Naive thymus-derived CD4-positive, alpha-beta T cell (primary cell): ENCODE measurements at regions not wholly inside any gene's neighbourhood (a gene's known extent, or its start where the extent isn't known, plus 50 kb on each side); places are given as distances from the start of the nearest gene placed in this dataset.

Experiments used
- ATAC-seq: fragments of 150-1000 bp; cut with Tn5 transposase; 2 replicates; pipeline ENCODE4 v1.10.0; 2021; ENCODE audit warnings: mild to moderate bottlenecking, moderate library complexity
- CTCF ChIA-PET: fragments of 350-600 bp; sonication (Branson Sonifier 250); formaldehyde crosslinking; loops from one replicate; lab custom pipeline; 2021; ENCODE audit warnings: antibody characterized with exemption; lab: Charles Lee
- POLR2A ChIA-PET: fragments of 350-600 bp; sonication (Branson Sonifier 250); formaldehyde crosslinking; loops from one replicate; lab custom pipeline; 2021; ENCODE audit warnings: antibody characterized with exemption, inconsistent platforms; lab: Charles Lee
- DNase-seq, 9 donors: peaks; one replicate each; pipeline versions ENCODE4 v3.0.0 to v3.0.0-alpha.2; 2020 to 2022; ENCODE audit warnings: mixed read lengths in 1 of 9
- H3K27ac ChIP-seq: one replicate; pipeline ENCODE4 v1.7.0; 2013; ENCODE audit warnings: mild to moderate bottlenecking, low read depth, low read length, moderate library complexity
- H3K27me3 ChIP-seq, 2 donors: one replicate each; pipeline ENCODE4 v1.7.0; 2013; ENCODE audit warnings: low read length in 2 of 2, mild to moderate bottlenecking in 2 of 2, moderate library complexity in 2 of 2; ENCODE audit not compliant: control insufficient read depth in 2 of 2, insufficient read depth in 2 of 2
- H3K36me3 ChIP-seq, 3 experiments: 1 replicate in 2 of 3; 2 replicates in 1 of 3; pipeline ENCODE4 v1.7.0; 2013; ENCODE audit warnings: low read length in 3 of 3, mild to moderate bottlenecking in 3 of 3, moderate library complexity in 1 of 3; ENCODE audit not compliant: insufficient read depth in 3 of 3, control insufficient read depth in 2 of 3
- H3K4me1 ChIP-seq, 2 donors: one replicate each; pipeline ENCODE4 v1.7.0; 2013; ENCODE audit warnings: low read length in 2 of 2, mild to moderate bottlenecking in 2 of 2, moderate library complexity in 1 of 2; ENCODE audit not compliant: control insufficient read depth in 2 of 2, insufficient read depth in 2 of 2
- H3K4me3 ChIP-seq: 2 replicates; pipeline ENCODE4 v1.7.0; 2013; ENCODE audit warnings: mild to moderate bottlenecking, low read length
- H3K9me3 ChIP-seq, 3 experiments: 1 replicate in 2 of 3; 2 replicates in 1 of 3; pipeline ENCODE4 v1.7.0; 2013; ENCODE audit warnings: low read length in 3 of 3; ENCODE audit not compliant: control insufficient read depth in 2 of 3
- H3K27ac Mint-ChIP-seq, 9 donors: one replicate each; pipeline ENCODE4 v1.8.0; 2020 to 2022; ENCODE audit warnings: mixed read lengths in 9 of 9, mild to moderate bottlenecking in 8 of 9, moderate library complexity in 5 of 9, inconsistent platforms in 2 of 9
- H3K27me3 Mint-ChIP-seq, 5 donors: one replicate each; pipeline ENCODE4 v1.8.0; 2021 to 2022; ENCODE audit warnings: mixed read lengths in 5 of 5, mild to moderate bottlenecking in 1 of 5
- H3K36me3 Mint-ChIP-seq, 5 donors: one replicate each; pipeline ENCODE4 v1.8.0; 2020 to 2022; ENCODE audit warnings: mixed read lengths in 5 of 5, mild to moderate bottlenecking in 3 of 5, inconsistent platforms in 1 of 5
- H3K4me1 Mint-ChIP-seq, 7 donors: one replicate each; pipeline ENCODE4 v1.8.0; 2020 to 2022; ENCODE audit warnings: mixed read lengths in 7 of 7, mild to moderate bottlenecking in 3 of 7, inconsistent platforms in 1 of 7
- H3K4me3 Mint-ChIP-seq, 10 donors: one replicate each; pipeline ENCODE4 v1.8.0; 2020 to 2022; ENCODE audit warnings: mild to moderate bottlenecking in 10 of 10, mixed read lengths in 10 of 10, moderate library complexity in 6 of 10, inconsistent platforms in 2 of 10
- H3K9me3 Mint-ChIP-seq, 11 donors: one replicate each; pipeline ENCODE4 v1.8.0; 2020 to 2022; ENCODE audit warnings: mixed read lengths in 11 of 11, mild to moderate bottlenecking in 4 of 11, inconsistent platforms in 1 of 11, moderate library complexity in 1 of 11
- intact Hi-C, 2 donors: fragments of 100-400 bp; cut with micrococcal nuclease; formaldehyde crosslinking; loops; one replicate each; pipeline ENCODE4 v1.15.1; 2023

DNA sequence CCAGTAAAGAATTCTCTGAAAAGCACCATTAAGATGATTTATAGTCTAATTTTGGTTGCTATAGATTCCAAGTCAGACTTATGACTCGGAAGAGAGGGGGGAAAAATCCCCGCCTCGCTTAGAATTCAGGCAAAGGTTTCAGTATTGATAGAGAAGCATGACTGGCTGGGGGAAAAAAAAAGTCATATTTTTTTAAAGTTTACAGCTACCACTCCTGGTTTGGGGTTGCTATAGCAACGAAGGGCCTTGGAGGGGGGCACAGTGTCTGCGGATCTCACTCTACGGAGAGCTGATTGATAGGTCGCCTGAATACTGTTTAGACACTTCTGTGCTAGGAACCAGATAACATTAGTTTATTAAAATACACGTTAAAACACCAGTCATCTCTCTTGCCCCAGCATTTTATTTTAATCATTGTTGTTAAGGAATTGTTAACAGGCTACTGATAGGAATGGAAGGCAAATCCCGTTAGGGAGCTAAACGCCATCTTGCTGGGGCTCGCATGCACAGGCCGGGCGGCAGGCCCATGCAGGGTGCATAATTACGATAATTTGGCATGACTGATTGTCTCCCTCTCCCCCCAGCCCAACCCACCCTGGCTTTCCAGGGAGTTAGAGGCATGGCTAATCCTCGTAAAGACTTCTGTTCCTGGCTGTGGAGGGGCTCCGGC lies 380.0 kb upstream of the XYLT1 start:
- no peak overlapping the region for H3K4me3 Mint-ChIP-seq
- Histone ChIP-seq H3K4me1 (no peaks in the 10 kb centered on the region), H3K36me3 (no peaks in the 10 kb centered on the region), H3K27ac (no peak overlapping the region), H3K27me3 (no peaks in the 10 kb centered on the region), H3K9me3 (no peaks in the 10 kb centered on the region), H3K4me3 (no peak overlapping the region)
- H3K27ac Mint-ChIP-seq = no peak overlapping the region
- ChIA-PET POLR2A (no interaction called here), CTCF (no interaction called here)
- intact Hi-C loops = no loop called here
- no peaks in the 10 kb centered on the region for H3K4me1 Mint-ChIP-seq
- ATAC-seq (no peak), DNase-seq (no peak)
- H3K36me3 Mint-ChIP-seq = no peaks in the 10 kb centered on the region
- H3K27me3 Mint-ChIP-seq = peaks cover 0 to 12% (median 5%) of the 10 kb centered on the region in 5 donors
- H3K9me3 Mint-ChIP-seq = peaks cover 2 to 10% (median 5%) of the 10 kb centered on the region in 11 donors

DNA sequence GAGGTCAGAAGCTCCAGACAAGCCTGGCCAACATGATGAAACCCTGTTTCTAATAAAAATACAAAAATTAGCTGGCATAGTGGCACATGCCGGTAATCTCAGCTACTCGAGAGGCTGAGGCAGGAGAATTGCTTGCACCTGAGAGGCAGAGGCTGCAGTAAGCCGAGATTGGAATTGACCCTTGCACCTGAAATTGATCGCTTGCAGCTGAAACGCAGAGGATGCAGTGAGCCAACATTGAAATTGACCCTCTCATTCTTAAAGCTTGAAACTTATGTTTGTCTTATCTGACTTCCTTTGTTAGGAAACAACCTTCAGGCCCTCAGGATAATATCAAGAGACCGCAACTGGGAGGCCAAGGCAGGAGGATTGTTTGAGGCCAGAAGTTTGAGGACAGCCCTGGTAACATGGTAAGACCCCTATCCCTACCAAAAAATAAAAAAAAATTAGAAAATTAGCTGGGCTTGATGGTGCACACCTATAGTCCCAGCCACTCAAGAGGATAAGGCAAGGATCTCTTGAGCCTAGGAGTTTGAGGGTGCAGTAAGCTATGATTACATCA lies 376.6 kb upstream of the XYLT1 start:
- POLR2A ChIA-PET = no interaction called here

DNA sequence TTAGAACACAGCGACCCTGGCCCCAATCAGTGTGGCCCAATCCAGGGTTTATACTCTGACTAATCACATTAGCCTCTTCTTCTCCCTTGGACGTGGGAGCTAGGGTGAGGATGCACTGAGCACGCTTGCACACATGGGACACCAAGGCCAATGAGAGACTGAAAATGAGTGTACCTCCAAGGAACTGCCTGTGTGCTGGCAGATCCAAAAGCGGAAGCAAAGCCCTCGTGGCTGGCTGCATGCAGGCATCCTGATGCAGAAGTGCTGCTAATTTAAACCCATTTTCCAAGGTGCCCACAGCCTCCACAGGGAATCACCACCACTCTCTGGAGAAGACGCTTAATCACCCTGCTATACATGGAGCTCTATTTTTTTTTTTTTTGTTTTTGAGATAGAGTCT lies 375.3 kb upstream of the XYLT1 start:
- no peak overlapping the region for H3K27ac Mint-ChIP-seq
- no peaks in the 10 kb centered on the region for H3K4me1 Mint-ChIP-seq
- H3K36me3 Mint-ChIP-seq = no peaks in the 10 kb centered on the region
- Histone ChIP-seq H3K27me3 (no peaks in the 10 kb centered on the region), H3K4me1 (no peaks in the 10 kb centered on the region), H3K27ac (no peak overlapping the region), H3K4me3 (no peak overlapping the region), H3K36me3 (no peaks in the 10 kb centered on the region), H3K9me3 (no peaks in the 10 kb centered on the region)
- ChIA-PET CTCF (no interaction called here), POLR2A (no interaction called here)
- ATAC-seq = no peak
- DNase-seq = no peak
- H3K9me3 Mint-ChIP-seq = peaks cover 0 to 8% (median 0%) of the 10 kb centered on the region in 11 donors
- intact Hi-C loops = no loop called here
- no peak overlapping the region for H3K4me3 Mint-ChIP-seq
- H3K27me3 Mint-ChIP-seq = peaks cover 0 to 9% (median 4%) of the 10 kb centered on the region in 5 donors

More for the DNA sequence above, 376.6 kb upstream of the XYLT1 start:
- Histone ChIP-seq H3K27me3 (no peaks in the 10 kb centered on the region), H3K4me3 (no peak overlapping the region), H3K27ac (no peak overlapping the region), H3K9me3 (no peaks in the 10 kb centered on the region), H3K36me3 (no peaks in the 10 kb centered on the region), H3K4me1 (no peaks in the 10 kb centered on the region)
- H3K36me3 Mint-ChIP-seq = no peaks in the 10 kb centered on the region
- peaks cover 0 to 3% (median 0%) of the 10 kb centered on the region in 11 donors for H3K9me3 Mint-ChIP-seq
- ATAC-seq (no peak), DNase-seq (no peak)
- no peak overlapping the region for H3K4me3 Mint-ChIP-seq
- CTCF ChIA-PET = no interaction called here
- peaks cover 0 to 6% (median 0%) of the 10 kb centered on the region in 5 donors for H3K27me3 Mint-ChIP-seq
- intact Hi-C loops = no loop called here
- H3K27ac Mint-ChIP-seq = no peak overlapping the region
- H3K4me1 Mint-ChIP-seq = no peaks in the 10 kb centered on the region

DNA sequence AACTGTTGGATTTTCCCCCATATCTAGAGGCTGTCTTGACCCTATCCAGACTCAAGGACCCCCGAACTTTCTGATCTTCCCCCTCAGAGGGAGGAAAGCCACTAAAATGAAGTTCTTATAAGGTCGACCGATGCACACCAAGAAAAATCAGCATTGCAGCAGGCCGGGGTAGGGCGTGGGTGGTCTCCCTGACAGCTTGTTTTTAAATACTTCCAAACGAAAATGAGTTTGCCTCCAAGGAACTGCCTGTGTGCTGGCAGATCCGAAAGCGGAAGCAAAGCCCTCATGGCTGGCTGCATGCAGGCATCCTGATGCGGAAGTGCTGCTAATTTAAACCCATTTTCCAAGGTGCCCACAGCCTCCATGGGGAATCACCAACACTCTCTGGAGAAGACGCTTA lies 374.3 kb upstream of the XYLT1 start:
- Histone ChIP-seq H3K27ac (no peak overlapping the region), H3K4me3 (no peak overlapping the region), H3K4me1 (no peaks in the 10 kb centered on the region), H3K27me3 (no peaks in the 10 kb centered on the region), H3K9me3 (no peaks in the 10 kb centered on the region), H3K36me3 (no peaks in the 10 kb centered on the region)
- DNase-seq (no peak), ATAC-seq (no peak)
- POLR2A ChIA-PET = no interaction called here
- Mint-ChIP-seq H3K27ac (no peak overlapping the region), H3K27me3 (peaks cover 0 to 9% (median 8%) of the 10 kb centered on the region in 5 donors), H3K9me3 (peaks cover 0 to 9% (median 0%) of the 10 kb centered on the region in 11 donors), H3K4me3 (no peak overlapping the region), H3K4me1 (no peaks in the 10 kb centered on the region), H3K36me3 (no peaks in the 10 kb centered on the region)
- CTCF ChIA-PET = no interaction called here
- intact Hi-C loops = no loop called here

DNA sequence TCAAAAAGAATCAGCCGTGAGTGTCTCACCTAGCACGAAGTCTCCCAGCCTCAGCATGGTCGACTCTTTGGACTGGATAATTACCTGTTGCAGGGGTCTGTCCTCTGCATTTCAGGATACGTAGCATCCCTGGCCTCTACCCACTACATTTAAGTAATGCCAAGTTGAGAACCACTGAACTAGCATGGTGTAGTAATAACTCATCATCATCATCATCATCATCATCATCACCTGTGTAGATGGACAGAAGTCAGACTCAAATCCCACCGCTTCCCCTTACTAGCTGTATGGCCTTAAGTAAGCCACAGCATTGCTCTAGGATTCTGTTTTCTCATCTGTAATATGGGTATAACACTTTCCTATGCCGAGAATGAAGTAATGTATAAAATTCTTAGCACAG lies 373.1 kb upstream of the XYLT1 start:
- Mint-ChIP-seq H3K27ac (no peak overlapping the region), H3K4me1 (no peaks in the 10 kb centered on the region), H3K4me3 (no peak overlapping the region), H3K27me3 (peaks cover 0 to 14% (median 10%) of the 10 kb centered on the region in 5 donors), H3K36me3 (peaks cover 0 to 2% (median 0%) of the 10 kb centered on the region in 5 donors), H3K9me3 (peaks cover 0 to 8% (median 0%) of the 10 kb centered on the region in 11 donors)
- Histone ChIP-seq H3K9me3 (no peaks in the 10 kb centered on the region), H3K36me3 (no peaks in the 10 kb centered on the region), H3K27ac (no peak overlapping the region), H3K4me1 (no peaks in the 10 kb centered on the region), H3K27me3 (no peaks in the 10 kb centered on the region), H3K4me3 (no peak overlapping the region)
- intact Hi-C loops = no loop called here
- DNase-seq = no peak
- CTCF ChIA-PET = no interaction called here
- no peak for ATAC-seq
- POLR2A ChIA-PET = no interaction called here

DNA sequence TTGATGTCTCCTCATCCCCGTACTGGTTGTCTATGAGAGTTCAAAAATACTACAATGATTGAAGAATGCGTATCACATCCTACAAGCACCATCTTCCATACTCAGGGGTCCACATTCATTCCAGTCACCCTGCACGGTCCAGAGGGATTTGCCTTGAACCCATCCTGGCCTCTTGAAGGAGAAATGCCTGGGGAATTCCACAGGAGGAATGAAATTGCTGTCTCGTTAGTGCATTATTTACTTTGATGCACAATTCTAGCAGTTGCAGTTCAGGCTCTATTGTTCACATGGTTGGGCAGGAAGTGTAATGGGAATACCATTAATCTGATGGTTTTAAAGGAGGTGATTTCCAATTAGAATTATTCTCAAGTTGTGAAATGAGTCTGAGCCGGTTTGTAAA lies 369.1 kb upstream of the XYLT1 start:
- CTCF ChIA-PET = no interaction called here
- no peaks in the 10 kb centered on the region for H3K4me1 ChIP-seq
- DNase-seq (no peak), ATAC-seq (no peak)
- intact Hi-C loops = no loop called here
- H3K27me3 Mint-ChIP-seq = peaks cover 0 to 20% (median 12%) of the 10 kb centered on the region in 5 donors
- H3K9me3 Mint-ChIP-seq = peaks cover 0 to 7% (median 0%) of the 10 kb centered on the region in 11 donors
- H3K27ac ChIP-seq = no peak overlapping the region
- no peaks in the 10 kb centered on the region for H3K4me1 Mint-ChIP-seq
- no peak overlapping the region for H3K4me3 Mint-ChIP-seq
- peaks cover 0 to 3% (median 0%) of the 10 kb centered on the region in 5 donors for H3K36me3 Mint-ChIP-seq
- no peaks in the 10 kb centered on the region for H3K36me3 ChIP-seq
- H3K9me3 ChIP-seq = no peaks in the 10 kb centered on the region
- no peak overlapping the region for H3K27ac Mint-ChIP-seq
- H3K27me3 ChIP-seq = no peaks in the 10 kb centered on the region
- H3K4me3 ChIP-seq = no peak overlapping the region
- POLR2A ChIA-PET = no interaction called here

DNA sequence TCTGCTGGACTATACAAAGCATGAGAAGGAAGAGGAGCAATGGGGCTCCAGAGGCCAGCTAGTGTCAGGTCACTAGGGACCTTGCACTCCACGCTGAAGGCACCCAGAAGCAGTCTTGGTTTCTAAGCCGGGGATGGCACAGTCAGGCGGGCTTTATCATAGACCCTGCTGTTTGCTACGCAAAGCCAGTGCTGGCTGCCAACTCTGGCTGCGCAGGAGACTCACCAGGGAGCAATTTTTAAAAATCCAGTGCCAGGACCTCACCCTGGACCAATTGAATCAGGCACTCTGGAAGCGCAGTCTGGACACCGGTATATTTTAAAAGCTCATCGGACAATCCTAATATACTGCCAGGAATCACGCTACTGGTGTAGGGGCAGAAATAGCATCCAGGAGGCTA lies 368.5 kb upstream of the XYLT1 start:
- H3K27ac Mint-ChIP-seq = no peak overlapping the region
- Histone ChIP-seq H3K4me1 (no peaks in the 10 kb centered on the region), H3K27ac (no peak overlapping the region), H3K4me3 (no peak overlapping the region), H3K36me3 (no peaks in the 10 kb centered on the region), H3K27me3 (no peaks in the 10 kb centered on the region), H3K9me3 (no peaks in the 10 kb centered on the region)
- peaks cover 0 to 21% (median 15%) of the 10 kb centered on the region in 5 donors for H3K27me3 Mint-ChIP-seq
- no peak overlapping the region for H3K4me3 Mint-ChIP-seq
- peaks cover 0 to 3% (median 0%) of the 10 kb centered on the region in 5 donors for H3K36me3 Mint-ChIP-seq
- ChIA-PET CTCF (no interaction called here), POLR2A (no interaction called here)
- H3K4me1 Mint-ChIP-seq = no peaks in the 10 kb centered on the region
- peaks cover 0 to 6% (median 0%) of the 10 kb centered on the region in 11 donors for H3K9me3 Mint-ChIP-seq
- intact Hi-C loops = no loop called here
- DNase-seq = no peak
- ATAC-seq = no peak
